ENCODE measurements at regions not wholly inside any gene's neighbourhood (a gene's known extent, or its start where the extent isn't known, plus 50 kb on each side); places are given as distances from the start of the nearest gene placed in this dataset.

DNA sequence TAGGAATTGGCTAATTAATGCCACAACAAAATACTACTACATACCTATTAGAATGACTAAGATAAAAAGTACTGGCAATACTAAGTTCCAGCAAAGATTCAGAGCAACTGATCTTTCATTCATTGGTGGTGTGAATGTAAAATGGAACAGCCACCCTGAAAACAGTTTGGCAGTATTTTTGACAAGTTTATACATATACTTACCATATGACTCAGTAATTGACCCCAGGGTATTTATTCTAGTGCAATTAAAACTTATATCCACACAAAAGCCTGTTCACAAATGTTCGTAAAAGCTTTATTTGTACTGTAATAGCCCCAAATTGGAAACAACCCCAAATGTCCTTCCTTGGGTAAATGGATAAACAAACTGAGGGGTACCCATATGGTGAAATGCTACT lies 270.8 kb upstream of the ACTBL2 start:
- no peak for DNase-seq (ENCODE audit: low spot score)

GRCh38 chr5:57751710-57752109 lies 269.1 kb upstream of the ACTBL2 start:
- DNase-seq (ENCODE audit: low spot score) = no peak

- no peak for DNase-seq (ENCODE audit: low spot score)
These were observed 268.3 kb upstream of the ACTBL2 start for GRCh38 chr5:57750891-57751290.

- no peak for DNase-seq (ENCODE audit: low spot score)
These were observed 267.7 kb upstream of the ACTBL2 start for GRCh38 chr5:57750282-57750681.

GRCh38 chr5:57749396-57749795 lies 266.8 kb upstream of the ACTBL2 start:
- DNase-seq (ENCODE audit: low spot score) = no peak

DNA sequence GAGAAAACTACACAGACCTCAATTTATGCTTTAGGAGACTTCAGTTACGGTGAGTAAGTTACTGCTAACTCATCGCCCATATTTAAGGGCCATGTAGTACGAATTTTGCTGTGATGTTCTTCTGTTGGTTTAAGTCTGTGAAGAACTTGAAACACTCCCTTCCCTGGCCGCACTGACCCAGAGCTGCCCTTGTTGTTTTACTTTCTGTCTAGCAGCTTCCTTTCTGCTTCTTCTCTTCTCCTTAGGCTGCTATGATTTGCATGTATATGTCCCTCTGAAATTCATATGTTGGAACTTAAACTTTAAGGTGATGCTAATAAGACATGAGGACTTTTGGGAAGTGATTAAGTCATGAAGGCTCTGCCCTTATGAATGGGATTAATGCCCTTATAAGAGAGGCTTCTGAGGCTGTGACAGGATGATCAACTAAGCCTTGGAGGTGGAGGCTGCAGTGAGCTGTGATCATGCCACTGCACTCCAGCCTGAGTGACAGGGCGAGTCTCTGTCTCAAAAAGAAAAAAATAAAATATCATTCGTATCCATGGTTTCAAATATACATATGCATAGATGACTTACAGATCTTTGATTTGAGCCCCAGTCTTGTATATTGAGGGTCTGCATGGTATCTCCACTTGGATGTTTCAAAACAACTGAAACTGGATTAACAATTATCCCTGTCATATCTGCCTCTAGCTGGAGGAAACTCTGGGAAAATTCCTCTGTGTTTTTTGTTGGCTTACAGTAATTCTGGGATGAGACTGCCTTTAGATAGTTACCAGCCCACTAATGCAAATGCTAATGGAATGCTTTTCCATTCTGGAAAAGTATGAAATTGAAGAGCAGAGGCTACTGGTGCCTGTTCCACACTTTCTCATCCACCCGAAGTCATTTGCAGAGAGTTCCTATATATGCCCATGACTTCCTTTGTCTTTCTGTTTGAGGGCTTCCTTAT lies 263.4 kb upstream of the ACTBL2 start:
- no peak for DNase-seq (ENCODE audit: low spot score)

DNA sequence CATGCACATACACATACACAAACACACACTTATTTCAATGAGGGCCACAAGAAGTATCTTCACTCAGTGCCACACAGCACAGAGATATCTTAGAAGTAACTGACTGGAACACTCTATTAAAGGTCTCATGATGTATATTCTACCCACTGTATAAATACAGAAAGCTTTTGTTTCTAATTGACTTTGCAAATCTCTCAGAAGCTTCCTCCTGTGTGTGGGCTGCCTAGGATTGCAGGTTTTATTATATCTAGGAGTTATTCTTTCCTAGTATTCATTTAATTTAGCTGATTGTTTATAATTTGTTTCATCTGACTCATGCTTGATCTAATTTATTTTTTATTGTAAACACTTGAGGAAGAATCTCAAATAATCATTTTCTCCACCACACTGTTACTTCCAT lies 262.4 kb upstream of the ACTBL2 start:
- DNase-seq (ENCODE audit: low spot score) = no peak

GRCh38 chr5:57741336-57741735 lies 258.7 kb upstream of the ACTBL2 start:
- no peak for DNase-seq (ENCODE audit: low spot score)

GRCh38 chr5:57738787-57739186 lies 256.2 kb upstream of the ACTBL2 start:
- no peak for DNase-seq (ENCODE audit: low spot score)

DNA sequence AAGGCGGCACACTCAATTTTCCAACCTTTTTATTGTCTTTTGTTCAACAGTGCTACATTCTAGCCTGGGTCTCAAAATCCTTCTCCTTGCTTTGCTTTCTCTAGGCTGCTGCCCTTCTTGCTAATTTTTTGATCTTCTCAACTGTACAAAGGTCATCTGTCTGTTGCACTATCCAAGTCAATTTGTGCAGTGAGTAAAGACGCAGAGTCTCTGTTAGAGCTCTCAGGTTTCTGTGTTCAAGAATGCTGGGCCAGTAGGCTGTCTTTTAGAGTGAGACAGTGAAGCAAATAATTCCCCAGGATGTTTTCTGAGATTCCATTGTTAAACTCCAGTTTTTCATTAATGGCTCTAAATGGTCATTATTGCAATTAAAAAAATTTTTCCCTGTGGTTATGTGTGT lies 255.7 kb upstream of the ACTBL2 start:
- no peak for DNase-seq (ENCODE audit: low spot score)

GRCh38 chr5:57736716-57737115 lies 254.1 kb upstream of the ACTBL2 start:
- DNase-seq (ENCODE audit: low spot score) = no peak

DNA sequence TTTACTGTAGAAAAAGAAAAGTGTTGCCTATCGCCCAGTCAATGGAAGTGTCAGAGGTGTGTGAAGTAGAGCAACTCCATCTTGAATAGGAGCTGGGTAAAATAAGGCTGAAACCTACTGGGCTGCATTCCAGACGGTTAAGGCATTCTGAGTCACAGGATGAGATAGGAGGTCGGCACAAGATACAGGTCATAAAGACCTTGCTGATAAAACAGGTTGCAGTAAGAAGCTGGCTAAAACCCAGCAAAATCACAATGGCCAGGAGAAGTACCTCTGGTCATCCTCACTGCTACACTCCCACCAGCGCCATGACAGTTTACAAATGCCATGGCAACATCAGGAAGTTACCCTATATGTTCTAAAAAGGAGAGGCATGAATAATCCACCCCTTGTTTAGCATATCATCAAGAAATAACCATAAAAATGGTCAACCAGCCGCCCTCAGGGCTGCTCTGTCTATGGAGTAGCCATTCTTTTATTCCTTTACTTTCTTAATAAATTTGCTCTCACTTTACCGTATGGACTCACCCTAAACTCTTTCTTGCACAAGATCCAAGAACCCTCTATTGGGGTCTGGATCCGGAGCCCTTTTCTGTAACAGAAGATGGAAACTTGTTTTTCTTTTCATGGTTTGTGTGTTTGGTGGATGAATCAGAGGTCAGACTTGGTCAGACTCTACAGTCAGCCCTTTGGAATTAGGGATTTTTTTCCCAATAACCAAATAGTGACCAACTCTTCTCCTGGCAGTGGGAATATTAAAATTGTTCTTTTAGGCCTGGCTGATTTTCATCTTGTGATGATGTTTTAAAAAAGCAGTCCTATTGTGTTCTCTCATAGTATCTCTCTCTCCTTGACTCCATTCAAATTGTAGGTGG lies 252.9 kb upstream of the ACTBL2 start:
- peak; percentile 35 for DNase-seq (ENCODE audit: low spot score)

- no peak for DNase-seq (ENCODE audit: low spot score)
These were observed 251.7 kb upstream of the ACTBL2 start for GRCh38 chr5:57734296-57734695.

GRCh38 chr5:57727591-57727990 lies 245.0 kb upstream of the ACTBL2 start:
- DNase-seq (ENCODE audit: low spot score) = no peak

DNA sequence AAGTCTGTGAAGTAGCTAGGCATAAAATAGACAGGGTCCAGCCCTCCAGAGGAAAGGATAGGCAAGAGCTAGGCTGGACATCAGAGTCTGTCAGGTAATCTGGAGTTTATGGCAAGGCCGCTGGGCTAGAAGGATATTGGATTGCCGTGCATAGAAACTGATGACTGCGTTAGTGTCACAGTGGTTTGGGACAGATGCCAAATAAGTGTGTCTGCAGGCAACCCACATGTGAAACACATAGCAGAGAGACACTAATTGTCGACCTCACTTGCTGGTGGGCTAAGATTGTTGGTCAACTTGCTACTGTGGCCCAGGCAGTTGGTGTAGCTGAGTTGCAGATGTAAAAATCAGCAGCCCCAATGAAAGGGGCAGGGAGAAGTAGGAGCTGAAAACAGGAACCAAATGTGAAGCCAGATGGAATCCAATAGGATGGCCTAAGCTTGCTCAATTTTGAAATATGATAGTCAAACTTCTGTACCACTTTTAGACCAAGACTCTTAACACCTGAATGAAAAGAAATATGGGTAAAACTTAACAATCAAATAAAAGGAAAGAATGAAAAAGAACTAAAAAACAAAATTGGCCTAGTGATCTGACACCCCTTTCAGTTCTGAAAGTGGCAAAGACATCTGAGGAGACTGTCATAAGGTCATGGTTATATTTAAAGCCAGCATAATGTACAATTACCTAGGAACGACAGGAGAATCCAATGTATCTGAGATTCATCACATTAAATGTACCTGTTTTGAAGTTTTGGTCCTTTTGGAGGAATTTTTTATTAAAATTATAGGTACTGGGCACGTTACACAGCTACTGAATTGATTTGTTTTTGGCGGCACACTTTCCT lies 243.3 kb upstream of the ACTBL2 start:
- DNase-seq (ENCODE audit: low spot score) = no peak

- no peak for DNase-seq (ENCODE audit: low spot score)
These were observed 242.2 kb upstream of the ACTBL2 start for GRCh38 chr5:57724836-57725235.

GRCh38 chr5:57721226-57721625 lies 238.6 kb upstream of the ACTBL2 start:
- no peak for DNase-seq (ENCODE audit: low spot score)

GRCh38 chr5:57720656-57721055 lies 238.0 kb upstream of the ACTBL2 start:
- no peak for DNase-seq (ENCODE audit: low spot score)

DNA sequence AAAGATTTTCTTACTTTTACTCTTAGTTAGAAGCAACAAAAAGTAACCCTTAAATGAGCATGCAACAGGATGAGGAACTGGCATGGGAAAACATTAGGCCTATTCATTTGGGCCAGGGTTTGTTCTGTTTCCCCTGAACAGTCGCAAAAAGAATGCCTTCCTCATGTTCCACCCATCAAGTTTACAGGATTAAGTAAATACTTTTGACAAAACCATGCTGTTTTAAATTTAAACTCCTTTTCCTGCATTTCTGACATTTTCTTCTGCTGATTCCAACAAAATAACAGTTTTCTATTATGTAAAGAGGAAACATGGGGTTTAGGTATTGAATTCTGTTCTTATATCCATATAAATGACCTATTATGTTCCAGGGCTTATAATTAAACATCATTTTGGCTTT lies 236.6 kb upstream of the ACTBL2 start:
- no peak for DNase-seq (ENCODE audit: low spot score)

GRCh38 chr5:57718155-57718554 lies 235.5 kb upstream of the ACTBL2 start:
- DNase-seq (ENCODE audit: low spot score) = no peak

DNA sequence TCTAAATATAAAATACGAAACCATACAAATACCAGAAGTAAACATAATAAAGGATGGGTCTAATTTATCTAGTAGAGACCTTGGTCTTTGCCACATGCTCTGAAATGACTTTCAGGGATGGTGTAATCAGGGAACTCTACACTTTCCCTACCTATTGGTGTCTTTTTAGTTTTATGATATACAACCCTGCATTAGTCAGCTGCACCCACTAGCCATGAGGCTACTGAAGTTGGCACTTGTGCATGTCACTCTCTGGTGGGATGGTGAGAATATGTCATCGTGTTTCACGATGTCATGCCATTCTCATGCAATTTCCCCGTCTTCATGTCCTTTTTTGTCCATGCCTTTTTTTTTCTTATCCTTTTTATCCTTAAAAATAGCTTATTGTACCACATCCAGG lies 234.9 kb upstream of the ACTBL2 start:
- DNase-seq (ENCODE audit: low spot score) = no peak

- DNase-seq (ENCODE audit: low spot score) = peak; percentile 13
These were observed 234.1 kb upstream of the ACTBL2 start for GRCh38 chr5:57716661-57717060.

Measured in HT-29 (cell line).